SK-N-SH (cell line): ENCODE measurements at regions not wholly inside any gene's neighbourhood (a gene's known extent, or its start where the extent isn't known, plus 50 kb on each side); places are given as distances from the start of the nearest gene placed in this dataset.
"Not testable (repeated sequence)": the region's sequence is repeated elsewhere in the genome, so short reads cannot be mapped to it uniquely, and the experiment has no call there.

Experiments
- CTCF ChIA-PET: fragments of 300-600, 350-600 bp; formaldehyde crosslinking; extraction: SDS; loops from one replicate; lab custom pipeline; 2021; lab: Yijun Ruan, JAX
- POLR2A ChIA-PET: fragments of 350-600 bp; sonication (Branson Sonifier 250); formaldehyde crosslinking; extraction: SDS; loops from one replicate; lab custom pipeline; 2020; ENCODE audit warnings: antibody characterized with exemption, inconsistent platforms; lab: Yijun Ruan, JAX
- DNase-seq: peaks from one replicate; pipeline ENCODE4 v3.0.0; 2012
- H2AFZ ChIP-seq: fragments of 200-600 bp; sonication (generic); 2 replicates; pipeline ENCODE4 v1.8.1; 2016; ENCODE audit warnings: antibody characterized with exemption, mild to moderate bottlenecking, low read depth
- H3F3A ChIP-seq: fragments of 200-600 bp; sonication (generic); replicated peaks from 2 replicates; pipeline ENCODE3; 2016; ENCODE audit warnings: antibody characterized with exemption, mild to moderate bottlenecking; ENCODE audit not compliant: insufficient read depth
- H3K27ac ChIP-seq, 2 experiments: fragments of 200-500 bp in 1 of 2; fragments of 200-600 bp in 1 of 2; sonication (Bioruptor generic) in 1 of 2; sonication (generic), shearing (Covaris generic) in 1 of 2; 2 replicates each; pipeline versions ENCODE4 v1.5.1 to v1.6.1; 2014 to 2016; ENCODE audit warnings: low read depth in 2 of 2, inconsistent platforms in 1 of 2, low read length in 1 of 2, mild to moderate bottlenecking in 1 of 2, mixed read lengths in 1 of 2
- H3K27me3 ChIP-seq: fragments of 200-600 bp; sonication (generic), shearing (Covaris generic); 2 replicates; pipeline ENCODE4 v1.6.1; 2016; ENCODE audit warnings: mixed run types; ENCODE audit not compliant: insufficient read depth
- H3K36me3 ChIP-seq, 2 experiments: fragments of 200-500 bp in 1 of 2; fragments of 200-600 bp in 1 of 2; sonication (Bioruptor generic) in 1 of 2; sonication (generic) in 1 of 2; replicated peaks in 1 of 2; 2 replicates each; pipeline versions ENCODE3 to v1.5.1; 2014 to 2016; ENCODE audit warnings: low read length in 1 of 2, mild to moderate bottlenecking in 1 of 2; ENCODE audit not compliant: insufficient read depth in 2 of 2, control insufficient read depth in 1 of 2
- H3K4me1 ChIP-seq, 2 experiments: fragments of 200-500 bp in 1 of 2; fragments of 200-600 bp in 1 of 2; sonication (Bioruptor generic) in 1 of 2; sonication (generic), shearing (Covaris generic) in 1 of 2; 2 replicates each; pipeline versions ENCODE4 v1.5.1 to v1.6.1; 2014 to 2016; ENCODE audit warnings: low read depth in 1 of 2, low read length in 1 of 2, mixed run types in 1 of 2; ENCODE audit not compliant: insufficient read depth in 2 of 2, control insufficient read depth in 1 of 2
- H3K4me2 ChIP-seq: fragments of 200-600 bp; sonication (generic), shearing (Covaris generic); 2 replicates; pipeline ENCODE4 v1.6.1; 2017; ENCODE audit warnings: mixed run types
- H3K4me3 ChIP-seq, 2 experiments: fragments of 200-500 bp in 1 of 2; fragments of 200-600 bp in 1 of 2; sonication (Bioruptor generic) in 1 of 2; sonication (generic), shearing (Covaris generic) in 1 of 2; 2 replicates each; pipeline versions ENCODE4 v1.5.1 to v1.8.1; 2014 to 2016; ENCODE audit warnings: low read depth in 2 of 2, inconsistent platforms in 1 of 2, low read length in 1 of 2, mild to moderate bottlenecking in 1 of 2, mixed read lengths in 1 of 2, moderate library complexity in 1 of 2
- H3K79me2 ChIP-seq: fragments of 200-600 bp; sonication (generic); 2 replicates; pipeline ENCODE4 v1.8.1; 2017; ENCODE audit warnings: mild to moderate bottlenecking; ENCODE audit not compliant: insufficient read depth
- H3K9ac ChIP-seq: fragments of 200-600 bp; sonication (generic); 2 replicates; pipeline ENCODE4 v1.6.1; 2017; ENCODE audit warnings: mixed run types
- H3K9me2 ChIP-seq: fragments of 200-600 bp; sonication (generic); 2 replicates; pipeline ENCODE4 v1.6.1; 2017; ENCODE audit warnings: mixed run types
- H3K9me3 ChIP-seq: fragments of 200-600 bp; sonication (generic); 2 replicates; pipeline ENCODE4 v1.6.1; 2017; ENCODE audit warnings: mixed run types, mild to moderate bottlenecking, moderate library complexity
- H4K20me1 ChIP-seq: fragments of 200-600 bp; sonication (generic); 2 replicates; pipeline ENCODE4 v1.6.1; 2017; ENCODE audit warnings: mild to moderate bottlenecking, mixed run types; ENCODE audit not compliant: insufficient read depth
- CHD2 ChIP-seq: fragments of 150-350 bp; IDR thresholded peaks from 2 replicates; pipeline ENCODE4 v1.6.1; 2018; ENCODE audit warnings: low read length; ENCODE audit not compliant: partially characterized antibody
- CTCF ChIP-seq: fragments of 200-600 bp; sonication (generic); IDR thresholded peaks from 2 replicates; pipeline ENCODE4 v1.6.1; 2017; ENCODE audit warnings: antibody characterized with exemption, mild to moderate bottlenecking, moderate library complexity
- EP300 ChIP-seq, 2 experiments: IDR thresholded peaks; 2 replicates each; pipeline versions ENCODE4 v1.4.0 to v1.6.1; 2012; ENCODE audit warnings: borderline replicate concordance in 1 of 2, low read depth in 1 of 2, low read length in 1 of 2
- FOXJ3 ChIP-seq: sonication (generic); formaldehyde crosslinking; IDR thresholded peaks from 2 replicates; pipeline ENCODE4 v1.5.1; 2020; ENCODE audit warnings: mild to moderate bottlenecking, missing genetic modification reagents
- GABPA ChIP-seq: IDR thresholded peaks from 2 replicates; pipeline ENCODE4 v1.4.0; 2012; ENCODE audit warnings: low read depth, mild to moderate bottlenecking
- PBX3 ChIP-seq: IDR thresholded peaks from 2 replicates; pipeline ENCODE4; 2012
- POLR2AphosphoS5 ChIP-seq: IDR thresholded peaks from 2 replicates; pipeline ENCODE4 v1.6.1; 2012; ENCODE audit warnings: low read depth, low read length
- RAD21 ChIP-seq: IDR thresholded peaks from 2 replicates; pipeline ENCODE4 v1.6.1; 2012; ENCODE audit warnings: mild to moderate bottlenecking, low read length
- SIN3A ChIP-seq: IDR thresholded peaks from 2 replicates; pipeline ENCODE4 v1.6.1; 2012; ENCODE audit warnings: low read depth, mild to moderate bottlenecking, low read length, moderate library complexity, borderline replicate concordance
- SMC3 ChIP-seq: IDR thresholded peaks from 2 replicates; pipeline ENCODE4 v1.6.1; 2012; ENCODE audit warnings: low read depth, low read length, improper control_type of control experiment
- TAF1 ChIP-seq: IDR thresholded peaks from 2 replicates; pipeline ENCODE4 v1.6.1; 2012; ENCODE audit warnings: low read depth, mild to moderate bottlenecking, low read length, moderate library complexity, borderline replicate concordance
- TCF12 ChIP-seq: IDR thresholded peaks from 2 replicates; pipeline ENCODE4 v1.4.0; 2012
- WGBS: methylation state at CpG from one replicate; pipeline ENCODE4 v1.1.6; 2017; ENCODE audit warnings: low lambda C conversion rate; 5-methylcytosine and 5-hydroxymethylcytosine counted together
- TF ChIP-seq, protein P1 (sequence below): IDR thresholded peaks from 2 replicates; pipeline ENCODE4 v1.4.0; 2012; ENCODE audit warnings: low read depth
- TF ChIP-seq, protein P2 (sequence below): fragments of 150-350 bp; IDR thresholded peaks from 2 replicates; pipeline ENCODE4 v1.6.1; 2016; ENCODE audit warnings: mild to moderate bottlenecking, low read depth, low read length

DNA sequence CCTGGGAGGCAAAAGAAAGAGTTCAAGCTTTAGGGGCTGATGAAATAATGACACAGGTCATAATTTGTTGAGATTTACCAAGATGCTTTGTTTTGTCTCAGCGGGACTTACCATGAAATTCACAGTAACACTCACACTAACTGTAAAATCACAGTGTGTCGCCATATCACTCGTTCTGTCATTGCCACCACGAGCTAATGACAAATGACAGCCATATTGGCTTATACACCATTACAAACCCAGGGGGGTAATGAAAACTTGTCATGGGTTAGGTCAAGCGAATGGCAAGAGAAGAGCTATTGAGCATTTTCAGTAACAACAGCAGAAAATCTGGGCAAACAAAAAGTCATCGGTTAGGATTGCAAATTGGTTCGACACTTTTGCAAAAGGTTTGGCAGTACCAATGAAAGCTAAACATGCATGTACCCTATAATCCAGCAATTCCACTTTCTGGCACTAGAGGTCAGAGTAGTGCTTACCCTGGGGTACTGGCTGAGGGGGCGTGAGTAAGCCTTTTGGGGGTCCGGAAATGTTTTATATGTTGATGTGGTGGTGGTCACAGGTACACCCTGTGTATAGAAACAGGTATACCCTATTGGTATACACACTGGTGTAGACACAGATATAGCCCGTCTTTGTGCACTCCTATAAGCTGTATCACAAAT is 83.9 kb upstream of the RAI2 start:
- Histone ChIP-seq H3K9ac (no peak overlapping the region), H3K36me3 (no peaks in the 10 kb centered on the region), H3F3A (no peaks in the 10 kb centered on the region), H3K79me2 (no peaks in the 10 kb centered on the region), H3K27me3 (no peaks in the 10 kb centered on the region; the same call in 1 of the 2 replicates), H3K9me3 (no peaks in the 10 kb centered on the region), H3K9me2 (no peaks in the 10 kb centered on the region), H2AFZ (no peak overlapping the region), H3K4me1 (no peaks in the 10 kb centered on the region), H3K4me3 (no peak overlapping the region), H4K20me1 (no peaks in the 10 kb centered on the region), H3K4me2 (no peak overlapping the region), H3K27ac (no peak overlapping the region)
- WGBS: 23% methylated on average over 10 of the region's 10 CpGs
- POLR2A ChIA-PET: no interaction called here
- DNase-seq: peak; percentile 15
- CTCF ChIA-PET: interaction anchor here (0.6 to 2.5 kb wide), 18 partner anchors 9 to 408 kb away, joined by 3 to 12 read pairs (median 4); no protein-coding TSS in a partner anchor
- peak; percentile 52 for TF ChIP-seq RAD21
- no peak for TF ChIP-seq SIN3A
- peak; percentile 67 for TF ChIP-seq CTCF
- TF ChIP-seq EP300 (IDR thresholded peaks at IDR 0.05; ENCODE audit: borderline replicate concordance in 1 of 2, low read depth in 1 of 2, low read length in 1 of 2): no peak
- peak; percentile 36; the same call in 1 of the 2 replicates for TF ChIP-seq SMC3
- no peak for TF ChIP-seq FOXJ3
- TF ChIP-seq, protein P1, sequence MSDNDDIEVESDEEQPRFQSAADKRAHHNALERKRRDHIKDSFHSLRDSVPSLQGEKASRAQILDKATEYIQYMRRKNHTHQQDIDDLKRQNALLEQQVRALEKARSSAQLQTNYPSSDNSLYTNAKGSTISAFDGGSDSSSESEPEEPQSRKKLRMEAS: no peak
- TF ChIP-seq TAF1: no peak

DNA sequence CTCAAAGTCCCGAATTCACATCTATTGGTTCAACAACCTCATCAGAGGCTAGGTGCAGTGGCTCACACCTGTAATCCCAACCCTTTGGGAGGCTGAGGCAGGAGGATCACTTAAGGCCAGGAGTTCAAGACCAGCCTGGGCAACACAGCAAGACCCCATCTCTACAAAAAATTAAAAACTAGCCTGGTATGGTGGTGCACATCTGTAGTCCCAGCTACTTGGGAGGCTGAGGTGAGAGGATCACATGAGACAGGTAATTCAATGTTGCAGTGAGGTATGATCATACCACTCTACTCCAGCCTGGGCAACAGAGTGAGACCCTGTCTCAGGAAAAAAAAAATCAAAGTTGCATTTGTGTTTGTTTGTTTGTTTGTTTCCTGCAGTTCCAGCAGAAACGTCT is 80.1 kb upstream of the RAI2 start:
- H3K4me1 ChIP-seq, H3K79me2 ChIP-seq, H3K9me2 ChIP-seq, H3K4me3 ChIP-seq, H3K4me2 ChIP-seq, CTCF ChIA-PET, H3K36me3 ChIP-seq, H2AFZ ChIP-seq, H3K27ac ChIP-seq, H3F3A ChIP-seq, POLR2A ChIA-PET, H3K27me3 ChIP-seq, H4K20me1 ChIP-seq, H3K9me3 ChIP-seq, H3K9ac ChIP-seq, DNase-seq: not testable (repeated sequence)
- WGBS: 17% methylated on average over 2 of the region's 2 CpGs

- Histone ChIP-seq H3K9me2 (no peaks in the 10 kb centered on the region), H3K4me3 (no peak overlapping the region), H3K27me3 (no peaks in the 10 kb centered on the region; the same call in 1 of the 2 replicates), H3K79me2 (no peaks in the 10 kb centered on the region), H3F3A (no peaks in the 10 kb centered on the region), H3K9me3 (no peaks in the 10 kb centered on the region), H3K4me1 (no peaks in the 10 kb centered on the region), H3K4me2 (no peak overlapping the region), H3K9ac (no peak overlapping the region), H3K27ac (no peak overlapping the region), H2AFZ (no peak overlapping the region), H4K20me1 (no peaks in the 10 kb centered on the region), H3K36me3 (no peaks in the 10 kb centered on the region)
- no peak for DNase-seq
- CTCF ChIA-PET: no interaction called here
- POLR2A ChIA-PET: no interaction called here
- no peak for TF ChIP-seq TCF12
- TF ChIP-seq, protein P2, sequence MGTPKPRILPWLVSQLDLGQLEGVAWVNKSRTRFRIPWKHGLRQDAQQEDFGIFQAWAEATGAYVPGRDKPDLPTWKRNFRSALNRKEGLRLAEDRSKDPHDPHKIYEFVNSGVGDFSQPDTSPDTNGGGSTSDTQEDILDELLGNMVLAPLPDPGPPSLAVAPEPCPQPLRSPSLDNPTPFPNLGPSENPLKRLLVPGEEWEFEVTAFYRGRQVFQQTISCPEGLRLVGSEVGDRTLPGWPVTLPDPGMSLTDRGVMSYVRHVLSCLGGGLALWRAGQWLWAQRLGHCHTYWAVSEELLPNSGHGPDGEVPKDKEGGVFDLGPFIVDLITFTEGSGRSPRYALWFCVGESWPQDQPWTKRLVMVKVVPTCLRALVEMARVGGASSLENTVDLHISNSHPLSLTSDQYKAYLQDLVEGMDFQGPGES: no peak
- TF ChIP-seq PBX3: no peak
- TF ChIP-seq CHD2: no peak
- TF ChIP-seq GABPA: no peak
- TF ChIP-seq POLR2AphosphoS5: no peak
- WGBS: 25% methylated on average over 2 of the region's 2 CpGs
Observed at GRCh38 chrX:17939724-17940123, 78.6 kb upstream of the RAI2 start.
